ENCODE measurements at regions not wholly inside any gene's neighbourhood (a gene's known extent, or its start where the extent isn't known, plus 50 kb on each side); places are given as distances from the start of the nearest gene placed in this dataset.

DNA sequence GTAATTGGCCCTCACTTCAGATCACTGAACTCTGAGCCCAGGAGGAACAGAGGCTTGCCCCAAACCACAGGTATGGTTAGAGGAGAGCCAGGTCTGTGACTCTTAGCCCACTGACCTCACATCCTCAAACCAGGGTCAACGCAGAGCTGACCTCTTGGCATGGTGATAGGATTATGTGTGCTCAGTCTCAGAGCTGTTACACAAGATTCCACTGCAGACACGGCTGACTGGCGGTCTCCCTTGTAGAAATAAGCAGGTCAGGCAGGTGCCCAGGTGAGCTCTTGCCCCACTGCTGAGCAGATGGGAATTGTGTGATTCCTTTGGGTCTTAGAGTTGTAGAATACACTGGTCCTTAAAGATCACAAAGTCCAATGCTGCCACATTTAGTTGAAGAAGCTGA, 66.0 kb upstream of the PITX1 start:
- no peak for TF ChIP-seq HDAC2 (IDR thresholded peaks at IDR 0.05)
- TF ChIP-seq ZNF24 (IDR thresholded peaks at IDR 0.05): no peak
- TF ChIP-seq SREBF2 (IDR thresholded peaks at IDR 0.05; ENCODE audit: low read length): no peak
- TF ChIP-seq POLR2AphosphoS5 (IDR thresholded peaks at IDR 0.05; ENCODE audit: low read length): no peak
- TF ChIP-seq, protein P1, sequence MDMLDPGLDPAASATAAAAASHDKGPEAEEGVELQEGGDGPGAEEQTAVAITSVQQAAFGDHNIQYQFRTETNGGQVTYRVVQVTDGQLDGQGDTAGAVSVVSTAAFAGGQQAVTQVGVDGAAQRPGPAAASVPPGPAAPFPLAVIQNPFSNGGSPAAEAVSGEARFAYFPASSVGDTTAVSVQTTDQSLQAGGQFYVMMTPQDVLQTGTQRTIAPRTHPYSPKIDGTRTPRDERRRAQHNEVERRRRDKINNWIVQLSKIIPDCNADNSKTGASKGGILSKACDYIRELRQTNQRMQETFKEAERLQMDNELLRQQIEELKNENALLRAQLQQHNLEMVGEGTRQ (IDR thresholded peaks at IDR 0.05; ENCODE audit: borderline replicate concordance, low read depth, low read length): no peak
- TF ChIP-seq, protein P2, sequence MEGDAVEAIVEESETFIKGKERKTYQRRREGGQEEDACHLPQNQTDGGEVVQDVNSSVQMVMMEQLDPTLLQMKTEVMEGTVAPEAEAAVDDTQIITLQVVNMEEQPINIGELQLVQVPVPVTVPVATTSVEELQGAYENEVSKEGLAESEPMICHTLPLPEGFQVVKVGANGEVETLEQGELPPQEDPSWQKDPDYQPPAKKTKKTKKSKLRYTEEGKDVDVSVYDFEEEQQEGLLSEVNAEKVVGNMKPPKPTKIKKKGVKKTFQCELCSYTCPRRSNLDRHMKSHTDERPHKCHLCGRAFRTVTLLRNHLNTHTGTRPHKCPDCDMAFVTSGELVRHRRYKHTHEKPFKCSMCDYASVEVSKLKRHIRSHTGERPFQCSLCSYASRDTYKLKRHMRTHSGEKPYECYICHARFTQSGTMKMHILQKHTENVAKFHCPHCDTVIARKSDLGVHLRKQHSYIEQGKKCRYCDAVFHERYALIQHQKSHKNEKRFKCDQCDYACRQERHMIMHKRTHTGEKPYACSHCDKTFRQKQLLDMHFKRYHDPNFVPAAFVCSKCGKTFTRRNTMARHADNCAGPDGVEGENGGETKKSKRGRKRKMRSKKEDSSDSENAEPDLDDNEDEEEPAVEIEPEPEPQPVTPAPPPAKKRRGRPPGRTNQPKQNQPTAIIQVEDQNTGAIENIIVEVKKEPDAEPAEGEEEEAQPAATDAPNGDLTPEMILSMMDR (IDR thresholded peaks at IDR 0.05 in 2 of 3, conservative IDR thresholded peaks at IDR 0.05 in 1 of 3; ENCODE audit: control insufficient read depth in 2 of 3, extremely low read depth in 1 of 3, insufficient read depth in 1 of 3, low read depth in 3 of 3, low read length in 3 of 3): no peak
- no peak for TF ChIP-seq ATF7 (IDR thresholded peaks at IDR 0.05; ENCODE audit: low read depth)
- ChIA-PET RAD21 (ENCODE audit: unreplicated experiment) (no interaction called here), SMC1A (ENCODE audit: uncharacterized antibody, unreplicated experiment) (interaction anchor here (0.6 kb wide), 1 partner anchor 36 kb away, joined by 4 read pairs; no protein-coding TSS in a partner anchor), CTCF (no interaction called here), POLR2A (interaction anchor here (0.6 kb wide), 1 partner anchor 47 kb away, joined by 4 read pairs; no protein-coding TSS in a partner anchor)
- DNase-seq (ENCODE audit: low read depth, low spot score) (no peak), FAIRE-seq (no peak), ATAC-seq (no peak)
- no peaks in the 10 kb centered on the region for H3K4me1 ChIP-seq (ENCODE audit: control insufficient read depth, insufficient read depth, low read length)
- no peak overlapping the region for H3K9ac ChIP-seq (ENCODE audit: control insufficient read depth, insufficient read depth, low read length)
- H3K36me3 ChIP-seq (ENCODE audit: control insufficient read depth in 2 of 2, insufficient read depth in 2 of 2, low read length in 1 of 2): no peaks in the 10 kb centered on the region
- no peak overlapping the region for H3K27ac ChIP-seq (ENCODE audit: control insufficient read depth, insufficient read depth)
- BruUV-seq (replicated peaks): no TSS peak
- H3K4me2 ChIP-seq (ENCODE audit: control insufficient read depth, insufficient read depth): no peak overlapping the region
- in situ Hi-C loops (cut with MboI): no loop called here
- no peaks in the 10 kb centered on the region for H3K9me3 ChIP-seq (replicated peaks; ENCODE audit: control insufficient read depth, insufficient read depth, low read length)
- H3K79me2 ChIP-seq (ENCODE audit: control insufficient read depth, insufficient read depth, low read length): no peaks in the 10 kb centered on the region
- intact Hi-C loops (cut with micrococcal nuclease; ENCODE audit: unreplicated experiment): no loop called here
- no peak overlapping the region for H3K4me3 ChIP-seq
- H2AFZ ChIP-seq (ENCODE audit: control insufficient read depth, low read depth, low read length): no peak overlapping the region
- 16% methylated on average over 3 of the region's 3 CpGs for WGBS (ENCODE audit: insufficient coverage, insufficient replicate concordance, low lambda C conversion rate, missing lambda C conversion rate)
- no peaks in the 10 kb centered on the region for H4K20me1 ChIP-seq (ENCODE audit: control insufficient read depth, insufficient read depth)
- H3K27me3 ChIP-seq (replicated peaks in 1 of 2; ENCODE audit: control insufficient read depth in 2 of 2, insufficient read depth in 2 of 2, low read length in 1 of 2): peaks cover 0 to 3% of the 10 kb centered on the region in 2 experiments; a peak in 2 of 4 replicates
